HG03097 (cell line): ENCODE measurements at regions not wholly inside any gene's neighbourhood (a gene's known extent, or its start where the extent isn't known, plus 50 kb on each side); places are given as distances from the start of the nearest gene placed in this dataset.
"Not testable (repeated sequence)": the region's sequence is repeated elsewhere in the genome, so short reads cannot be mapped to it uniquely, and the experiment has no call there.

Experiments
- ATAC-seq: cut with Tn5 transposase; IDR thresholded peaks from one replicate; pipeline ENCODE4 v1.9.1; 2021; ENCODE audit not compliant: unreplicated experiment, low FRiP score

DNA sequence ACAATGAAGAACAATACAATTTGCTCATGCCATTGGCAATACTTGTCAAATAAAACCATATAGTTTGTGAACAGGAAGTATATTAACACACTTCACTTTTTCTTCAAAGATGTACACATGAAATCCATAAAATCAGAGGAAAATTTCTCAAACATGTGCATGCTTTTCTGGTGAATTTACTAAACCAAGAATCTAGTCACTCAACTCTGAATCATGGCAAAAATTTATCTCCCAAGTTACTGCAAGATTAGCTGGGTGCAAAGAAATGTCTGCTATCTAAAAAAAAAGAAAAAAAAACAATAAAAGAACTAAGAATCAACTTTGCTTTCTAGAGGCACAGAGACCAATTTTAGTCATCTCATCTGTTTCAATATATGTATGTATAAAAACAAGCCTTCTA lies 419.2 kb downstream of the NR4A2 start:
- ATAC-seq = no peak

DNA sequence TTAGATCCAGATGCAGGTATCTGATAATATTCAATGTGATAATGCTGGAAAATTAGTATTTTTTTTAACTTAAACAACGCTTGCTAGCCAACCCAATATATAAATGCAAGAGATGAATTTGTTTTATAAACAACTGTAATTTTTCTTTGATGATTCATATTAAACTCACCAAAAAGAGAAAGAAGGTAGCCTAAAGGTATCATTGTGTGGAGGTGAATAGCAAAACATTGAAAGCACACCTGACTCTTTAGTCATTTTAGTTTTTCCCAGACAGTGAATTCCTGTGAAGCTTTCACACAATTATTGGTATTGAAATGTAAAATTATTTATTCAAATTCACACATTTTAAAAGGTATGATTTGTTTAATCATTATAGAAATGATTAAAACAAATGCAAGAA lies 424.0 kb downstream of the NR4A2 start:
- no peak for ATAC-seq

GRCh38 chr2:155907211-155907610 lies 425.3 kb downstream of the NR4A2 start:
- ATAC-seq = no peak

DNA sequence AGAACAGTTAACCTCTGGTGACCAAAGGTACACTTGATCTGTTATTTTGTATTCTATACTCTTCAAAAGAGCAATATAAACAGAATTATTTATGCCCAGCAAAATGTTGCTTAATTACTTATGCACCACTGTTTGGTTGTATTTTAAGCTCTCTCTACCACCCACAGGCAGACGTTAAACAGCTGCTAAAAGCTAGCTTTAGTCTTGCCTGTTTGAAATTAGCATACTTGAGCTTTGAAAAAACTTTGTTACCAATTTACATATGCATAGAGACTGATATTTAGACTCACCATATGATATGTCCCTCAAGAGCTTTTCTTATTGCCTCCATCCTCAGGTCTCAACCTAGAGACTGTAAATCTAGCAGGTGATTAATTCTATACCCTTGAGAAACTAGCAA lies 426.9 kb downstream of the NR4A2 start:
- ATAC-seq = no peak

DNA sequence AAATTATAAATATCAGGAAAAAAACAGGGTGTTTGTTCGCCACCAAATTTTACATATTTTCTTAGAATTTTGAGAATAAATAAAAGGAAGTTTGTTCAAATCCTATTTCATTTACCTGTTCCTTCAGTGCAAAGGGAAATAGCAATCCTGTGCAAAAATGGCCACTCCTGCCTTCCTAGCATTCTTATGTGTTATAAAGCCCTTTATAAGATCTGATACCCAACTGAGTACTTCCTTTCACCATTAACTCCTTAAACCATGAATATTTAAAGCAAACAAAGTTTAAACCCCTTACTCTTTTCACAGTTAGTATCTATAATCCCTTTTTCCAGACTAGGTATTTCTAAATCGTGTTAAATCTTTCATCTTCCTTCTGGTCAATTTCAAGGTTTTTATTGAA lies 427.8 kb downstream of the NR4A2 start:
- no peak for ATAC-seq

DNA sequence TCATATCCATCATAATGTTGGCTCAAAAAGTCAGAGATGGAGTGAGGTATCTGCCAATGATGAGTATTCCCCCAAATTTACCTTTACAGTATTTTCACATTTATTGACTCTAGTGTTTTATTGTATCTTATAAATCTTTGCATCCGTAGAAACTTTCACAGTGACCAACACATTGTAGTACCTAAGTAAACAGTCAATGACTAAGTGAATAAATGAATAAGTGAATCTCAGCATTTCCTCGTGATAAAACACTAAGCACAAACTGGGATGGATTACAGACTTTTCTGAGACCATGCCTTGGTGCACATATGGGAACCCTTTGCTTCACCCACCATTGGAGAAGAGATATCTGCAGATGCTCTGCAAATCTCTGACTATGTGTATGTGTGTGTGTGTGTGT lies 429.9 kb downstream of the NR4A2 start:
- ATAC-seq = no peak

- ATAC-seq = no peak
These were observed 437.5 kb downstream of the NR4A2 start for GRCh38 chr2:155895016-155895415.

GRCh38 chr2:155880382-155880781 lies 452.1 kb downstream of the NR4A2 start:
- ATAC-seq = not testable (repeated sequence)

DNA sequence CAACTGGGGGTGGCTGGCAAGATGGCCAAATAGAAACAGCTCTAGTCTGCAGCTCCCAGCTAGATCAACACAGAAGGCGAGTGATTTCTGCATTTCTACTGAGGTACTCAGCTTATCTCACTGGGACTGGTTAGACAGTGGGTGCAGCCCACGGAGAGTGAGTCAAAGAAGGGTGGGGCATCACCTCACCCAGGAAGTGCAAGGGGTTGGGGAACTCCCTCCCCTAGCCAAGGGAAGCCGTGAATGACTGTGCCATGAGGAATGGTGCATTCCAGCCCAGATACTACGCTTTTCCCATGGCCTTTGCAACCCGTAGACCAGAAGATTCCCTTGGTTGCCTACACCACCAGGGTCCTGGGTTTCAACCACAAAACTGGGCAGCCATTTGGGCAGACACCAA lies 452.6 kb downstream of the NR4A2 start:
- not testable (repeated sequence) for ATAC-seq

DNA sequence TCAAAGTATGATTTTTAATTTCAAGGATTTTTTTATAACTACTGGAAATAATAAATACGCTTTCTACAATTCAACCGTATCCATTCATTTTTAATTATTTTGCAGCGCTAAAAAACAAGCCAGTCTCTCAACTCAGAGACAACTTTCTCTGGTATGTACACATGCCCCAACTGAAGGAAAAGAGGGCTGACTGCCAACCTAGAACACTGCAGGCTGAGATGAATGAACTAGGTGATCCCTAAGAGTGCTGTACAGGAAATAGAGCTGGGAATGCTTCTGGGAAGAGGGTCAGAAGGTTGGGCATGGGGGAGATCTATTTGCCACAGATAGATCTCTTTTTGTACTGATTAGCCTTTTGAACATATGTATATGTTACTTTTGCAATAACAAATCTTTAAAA lies 460.1 kb downstream of the NR4A2 start:
- no peak for ATAC-seq

GRCh38 chr2:155871940-155872339 lies 460.6 kb downstream of the NR4A2 start:
- no peak for ATAC-seq

GRCh38 chr2:155867564-155867963 lies 465.0 kb downstream of the NR4A2 start:
- no peak for ATAC-seq

- no peak for ATAC-seq
These were observed 466.0 kb downstream of the NR4A2 start for GRCh38 chr2:155866477-155866876.

- ATAC-seq = no peak
These were observed 480.4 kb downstream of the NR4A2 start for GRCh38 chr2:155852156-155852555.

GRCh38 chr2:155846259-155846658 lies 486.3 kb downstream of the NR4A2 start:
- ATAC-seq = no peak

GRCh38 chr2:155844461-155844860 lies 488.1 kb downstream of the NR4A2 start:
- ATAC-seq = no peak

DNA sequence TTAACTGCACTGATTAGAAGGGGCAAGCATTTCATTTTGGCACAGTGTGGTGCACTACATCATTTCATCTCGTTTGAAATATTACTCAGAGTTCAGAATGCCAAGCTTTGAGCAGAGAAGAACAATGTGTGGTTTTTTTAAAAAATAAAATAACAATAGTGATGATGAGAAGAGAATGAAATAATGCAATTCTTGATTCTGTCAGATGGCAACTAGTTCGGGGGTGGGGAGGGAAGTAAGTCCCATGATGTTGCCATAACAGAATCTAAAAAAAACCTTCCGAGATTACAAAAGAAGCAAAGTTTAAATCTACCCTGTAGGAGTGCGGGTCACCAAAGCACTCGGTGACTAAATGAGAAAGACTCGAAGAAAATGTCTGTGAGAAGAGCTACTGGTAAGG lies 490.4 kb downstream of the NR4A2 start:
- ATAC-seq = no peak

DNA sequence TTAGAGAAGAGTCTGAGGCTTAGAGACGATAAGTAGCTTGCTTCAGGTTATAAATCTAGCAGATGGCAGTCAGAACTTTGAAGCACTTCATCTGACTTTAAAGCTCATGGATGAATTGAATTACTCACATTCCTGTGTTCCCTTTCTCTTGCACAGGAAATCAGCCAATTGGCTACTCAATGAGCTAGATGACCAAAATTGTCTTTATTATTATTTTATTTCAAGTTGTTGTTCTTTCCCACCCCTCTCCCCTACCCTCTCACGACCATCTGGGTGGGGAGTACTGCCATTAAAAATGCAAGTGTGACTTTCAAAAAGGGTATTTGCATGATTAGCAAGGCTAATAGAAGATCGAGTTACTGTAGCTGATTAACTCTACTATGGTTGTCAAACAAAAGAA lies 491.1 kb downstream of the NR4A2 start:
- no peak for ATAC-seq

- ATAC-seq = no peak
These were observed 491.9 kb downstream of the NR4A2 start for GRCh38 chr2:155840661-155841060.

DNA sequence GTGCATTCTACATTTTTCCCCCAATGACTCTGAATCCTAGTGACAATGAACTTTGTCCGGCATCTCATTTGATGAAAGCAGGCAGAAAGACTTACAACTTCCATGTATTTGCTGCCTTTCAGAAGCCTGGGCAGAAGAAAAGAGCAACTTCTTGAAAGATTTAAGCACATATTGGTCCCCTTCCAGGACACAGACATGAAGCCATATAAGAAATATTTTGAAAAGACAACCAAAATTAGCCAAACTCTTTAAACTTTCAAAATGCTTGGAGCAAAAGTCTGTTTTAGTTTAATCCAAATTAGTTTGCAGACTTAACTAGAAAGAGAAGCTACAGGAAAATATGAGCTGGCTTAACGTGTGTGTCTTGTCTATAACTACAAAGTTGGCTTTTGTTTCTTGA lies 492.5 kb downstream of the NR4A2 start:
- ATAC-seq = no peak

- ATAC-seq = no peak
These were observed 493.1 kb downstream of the NR4A2 start for GRCh38 chr2:155839436-155839835.

- no peak for ATAC-seq
These were observed 496.1 kb downstream of the NR4A2 start for GRCh38 chr2:155836439-155836838.

- ATAC-seq = no peak
These were observed 501.5 kb downstream of the NR4A2 start for GRCh38 chr2:155830817-155831579.
